ENCODE measurements at regions not wholly inside any gene's neighbourhood (a gene's known extent, or its start where the extent isn't known, plus 50 kb on each side); places are given as distances from the start of the nearest gene placed in this dataset.
"Not testable (repeated sequence)": the region's sequence is repeated elsewhere in the genome, so short reads cannot be mapped to it uniquely, and the experiment has no call there.

DNA sequence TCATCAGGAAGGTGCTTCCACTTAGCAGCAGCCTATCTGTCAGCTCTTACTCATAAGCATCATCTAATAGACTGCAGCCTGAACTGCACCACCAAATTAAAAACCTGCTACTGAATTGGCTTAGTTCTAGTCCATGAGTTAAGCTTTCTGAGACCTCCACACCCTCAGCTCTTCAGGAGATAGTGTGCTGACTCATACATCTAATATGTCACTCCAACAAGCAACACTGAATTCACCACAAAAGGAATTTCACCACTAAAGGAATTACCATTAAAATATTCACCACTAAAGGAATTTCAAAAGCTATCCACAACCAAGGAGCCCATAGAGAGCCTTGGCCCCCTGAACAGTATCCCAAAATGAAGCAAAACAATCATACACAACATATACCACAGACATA is 418.5 kb upstream of the RORB start:
- DNase-seq (ENCODE audit: low read depth): no peak

DNA sequence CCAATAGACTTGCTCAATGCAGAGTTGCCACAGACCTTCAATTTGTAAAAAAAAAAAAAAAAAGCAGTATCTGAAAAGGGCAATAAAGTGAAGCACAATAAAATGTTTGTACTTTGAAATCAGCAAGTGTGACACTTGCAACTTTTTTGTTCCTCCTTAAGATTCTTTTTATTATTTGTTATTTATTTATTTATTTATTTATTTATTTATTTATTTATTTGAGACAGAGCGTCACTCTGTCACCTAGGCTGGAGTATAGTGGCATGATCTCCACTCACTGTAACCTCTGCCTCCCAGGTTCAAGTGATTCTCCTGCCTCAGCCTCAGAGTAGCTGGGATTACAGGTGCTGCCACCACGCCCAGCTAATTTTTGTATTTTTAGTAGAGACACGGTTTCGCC is 416.5 kb upstream of the RORB start:
- not testable (repeated sequence) for DNase-seq (ENCODE audit: low read depth)

GRCh38 chr9:74083681-74084433 is 413.3 kb upstream of the RORB start:
- DNase-seq (ENCODE audit: low read depth): no peak

- DNase-seq (ENCODE audit: low read depth): not testable (repeated sequence)
These were observed 411.6 kb upstream of the RORB start for GRCh38 chr9:74085384-74086037.

DNA sequence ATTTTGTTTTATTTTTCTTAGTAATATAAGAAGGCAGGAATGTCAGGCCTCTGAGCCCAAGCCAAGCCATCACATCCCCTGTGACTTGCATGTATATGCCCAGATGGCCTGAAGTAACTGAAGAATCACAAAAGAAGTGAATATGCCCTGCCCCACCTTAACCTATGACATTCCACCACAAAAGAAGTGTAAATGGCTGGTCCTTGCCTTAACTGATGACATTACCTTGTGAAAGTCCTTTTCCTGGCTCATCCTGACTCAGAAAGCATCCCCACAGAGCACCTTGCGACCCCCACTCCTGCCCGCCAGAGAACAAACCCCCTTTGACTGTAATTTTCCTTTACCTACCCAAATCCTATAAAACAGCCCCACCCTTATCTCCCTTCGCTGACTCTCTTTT is 406.2 kb upstream of the RORB start:
- DNase-seq (ENCODE audit: low read depth): not testable (repeated sequence)

DNA sequence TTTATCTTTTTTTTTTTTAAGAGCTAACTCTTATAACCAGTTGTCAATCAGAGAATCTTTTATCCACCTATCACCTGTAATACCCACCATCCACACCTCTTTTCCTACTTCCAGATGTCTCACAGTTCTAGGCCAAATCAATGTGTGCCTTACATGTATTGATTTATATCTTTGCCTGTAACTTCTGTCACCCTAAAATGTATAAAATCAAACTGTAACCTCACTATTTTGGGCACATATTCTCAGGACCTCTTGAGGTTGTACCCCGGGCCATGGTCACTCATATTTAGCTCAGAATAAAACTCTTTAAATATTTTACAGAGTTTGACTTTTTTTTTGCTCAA is 404.7 kb upstream of the RORB start:
- DNase-seq (ENCODE audit: low read depth): no peak

- DNase-seq (ENCODE audit: low read depth): not testable (repeated sequence)
These were observed 403.1 kb upstream of the RORB start for GRCh38 chr9:74094037-74094436.

GRCh38 chr9:74094766-74095165 is 402.4 kb upstream of the RORB start:
- no peak for DNase-seq (ENCODE audit: low read depth)

DNA sequence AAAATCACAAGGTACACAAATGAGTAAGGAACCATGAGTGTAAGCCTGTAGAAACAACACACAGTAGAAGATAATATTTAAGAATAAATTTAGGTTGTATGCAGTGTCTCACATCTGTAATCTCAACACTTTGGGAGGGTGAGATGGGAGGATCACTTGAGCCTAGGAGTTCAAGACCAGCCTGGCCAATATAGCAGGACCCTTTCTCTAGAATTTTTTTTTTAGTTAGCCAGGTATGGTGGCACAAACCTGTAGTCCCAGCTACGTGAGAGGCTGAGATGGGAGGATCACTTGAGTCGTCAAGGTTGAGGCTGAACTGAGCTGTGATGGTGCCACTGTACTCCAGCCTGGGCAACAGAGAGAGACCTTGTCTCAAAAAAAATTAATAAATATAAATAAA is 401.2 kb upstream of the RORB start:
- no peak for DNase-seq (ENCODE audit: low read depth)

DNA sequence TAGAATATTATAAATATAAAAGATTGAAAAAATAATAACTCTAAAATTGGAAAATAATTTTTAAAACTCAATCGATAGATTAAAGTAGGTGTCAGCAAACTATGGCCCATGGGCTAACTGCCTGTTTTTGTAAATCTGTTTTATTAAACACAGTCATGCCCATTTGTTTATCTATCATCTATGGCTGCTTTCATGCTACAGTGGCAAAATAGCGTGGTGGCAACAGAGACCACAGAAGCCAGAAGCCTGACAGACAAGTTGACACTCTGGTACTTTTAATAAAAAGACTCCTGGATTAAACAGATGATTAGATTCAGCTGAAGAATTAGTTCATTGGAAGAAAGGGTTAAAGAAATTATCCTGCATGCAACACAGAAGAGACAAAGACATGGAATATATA is 400.7 kb upstream of the RORB start:
- DNase-seq (ENCODE audit: low read depth): no peak

DNA sequence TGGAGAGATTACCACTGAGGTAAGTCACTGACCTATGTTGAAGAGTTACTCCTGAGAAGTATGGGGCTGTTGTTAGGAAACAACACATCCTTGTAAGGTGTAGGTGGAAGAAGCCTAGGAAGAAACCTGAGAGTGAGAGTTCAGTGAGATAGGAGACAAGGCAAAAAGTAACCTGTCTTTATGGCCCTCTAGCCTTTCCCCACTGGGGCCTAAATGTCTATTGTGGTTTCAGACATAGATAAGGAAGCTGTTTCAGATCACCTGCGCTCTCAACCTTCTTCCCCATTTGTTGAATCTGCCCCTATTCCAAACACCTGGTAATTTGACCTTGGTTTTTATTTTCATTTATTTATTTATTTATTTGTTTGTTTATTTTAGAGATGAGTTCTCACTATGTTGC is 397.1 kb upstream of the RORB start:
- DNase-seq (ENCODE audit: low read depth): no peak

- not testable (repeated sequence) for DNase-seq (ENCODE audit: low read depth)
These were observed 395.0 kb upstream of the RORB start for GRCh38 chr9:74102148-74102547.

GRCh38 chr9:74102702-74103101 is 394.4 kb upstream of the RORB start:
- DNase-seq (ENCODE audit: low read depth): no peak

DNA sequence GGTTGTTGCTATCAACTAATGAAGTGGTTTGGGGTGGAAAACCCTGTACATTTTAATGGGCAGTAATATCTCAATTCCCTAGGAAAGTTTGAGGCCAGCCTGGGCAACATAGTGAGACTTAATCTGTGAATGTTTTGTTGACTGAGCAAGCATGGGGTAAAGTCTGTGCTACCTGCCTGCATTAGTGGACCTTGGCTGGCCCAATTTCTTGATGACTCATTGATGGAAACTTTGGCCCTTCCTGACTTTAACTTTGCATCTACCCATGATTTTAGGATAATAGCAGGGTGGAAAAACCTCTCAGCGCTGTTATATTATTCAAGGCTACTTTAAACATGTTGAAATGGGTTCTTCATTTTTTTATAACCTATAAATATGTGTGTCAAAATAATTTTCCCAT is 389.4 kb upstream of the RORB start:
- no peak for DNase-seq (ENCODE audit: low read depth)

DNA sequence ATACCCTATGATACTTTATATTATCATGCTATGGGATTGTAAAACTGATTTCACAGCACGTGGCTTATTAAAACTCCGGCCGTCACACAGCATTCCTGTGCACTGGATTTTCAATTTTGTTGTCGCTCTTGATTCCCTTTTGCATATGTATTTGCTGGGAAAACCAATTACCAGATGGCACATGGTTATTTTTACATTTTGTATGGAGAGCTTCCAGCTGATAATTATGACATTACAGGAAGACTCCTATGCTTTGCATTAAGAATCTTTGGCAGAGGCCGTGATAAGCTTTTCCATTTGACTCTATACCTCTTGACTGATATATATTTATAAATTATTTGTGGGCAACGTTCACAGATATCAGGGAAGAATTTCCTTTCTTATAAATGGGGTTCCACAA is 381.2 kb upstream of the RORB start:
- no peak for DNase-seq (ENCODE audit: low read depth)

DNA sequence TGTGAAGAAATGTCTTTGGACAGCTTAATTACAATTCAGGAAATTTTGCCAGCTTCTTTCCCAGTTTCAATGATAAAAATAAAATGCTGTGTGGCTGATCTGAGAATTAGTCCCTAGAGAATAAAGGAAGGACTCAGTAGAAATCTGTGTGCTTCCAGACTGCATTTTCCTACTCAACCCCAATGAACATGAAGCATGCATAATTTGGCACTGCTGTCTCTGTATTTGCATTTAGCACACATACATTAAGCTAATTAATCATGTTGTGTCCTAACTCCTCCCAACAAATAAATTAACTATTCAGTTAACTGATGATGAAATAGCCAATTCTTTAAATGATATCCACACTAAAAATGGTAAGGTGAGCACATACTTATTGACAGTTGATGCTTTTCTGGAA is 380.0 kb upstream of the RORB start:
- DNase-seq (ENCODE audit: low read depth): no peak

GRCh38 chr9:74117731-74118130 is 379.4 kb upstream of the RORB start:
- DNase-seq (ENCODE audit: low read depth): no peak

GRCh38 chr9:74120061-74120460 is 377.1 kb upstream of the RORB start:
- no peak for DNase-seq (ENCODE audit: low read depth)

GRCh38 chr9:74120470-74120869 is 376.7 kb upstream of the RORB start:
- DNase-seq (ENCODE audit: low read depth): no peak

GRCh38 chr9:74122216-74122615 is 374.9 kb upstream of the RORB start:
- no peak for DNase-seq (ENCODE audit: low read depth)

DNA sequence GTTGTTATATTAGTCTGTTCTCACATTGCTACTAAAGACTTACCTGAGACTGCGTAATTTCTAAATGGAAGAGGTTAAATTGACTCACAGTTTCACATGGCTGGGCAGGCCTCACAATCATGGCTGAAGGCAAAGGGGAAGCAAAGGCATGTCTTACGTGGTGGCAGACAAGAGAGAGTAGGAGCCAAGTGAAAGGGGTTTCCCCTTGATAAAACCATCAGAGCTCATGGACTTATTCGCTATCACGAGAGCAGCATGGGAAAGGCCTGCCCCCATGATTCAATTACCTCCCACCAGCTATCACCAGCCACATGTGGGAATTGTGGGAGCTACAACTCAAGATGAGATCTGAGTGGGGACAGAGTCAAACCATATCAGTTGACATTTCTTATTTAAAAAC is 374.5 kb upstream of the RORB start:
- no peak for DNase-seq (ENCODE audit: low read depth)

- no peak for DNase-seq (ENCODE audit: low read depth)
These were observed 371.2 kb upstream of the RORB start for GRCh38 chr9:74125941-74126340.

- DNase-seq (ENCODE audit: low read depth): no peak
These were observed 364.1 kb upstream of the RORB start for GRCh38 chr9:74132986-74133385.

Measured in myocyte (in vitro differentiated cells).